Glutamatergic neuron (in vitro differentiated cells): ENCODE measurements at regions not wholly inside any gene's neighbourhood (a gene's known extent, or its start where the extent isn't known, plus 50 kb on each side); places are given as distances from the start of the nearest gene placed in this dataset.

Experiments
- DNase-seq: peaks from one replicate; pipeline ENCODE4 v3.0.0; 2022
- H3K27ac Mint-ChIP-seq: one replicate; pipeline ENCODE4 v1.8.0; 2020; ENCODE audit warnings: mild to moderate bottlenecking, mixed read lengths, inconsistent platforms; ENCODE audit not compliant: unreplicated experiment
- H3K27me3 Mint-ChIP-seq: one replicate; pipeline ENCODE4 v1.8.0; 2020; ENCODE audit warnings: mild to moderate bottlenecking, moderate library complexity, mixed read lengths, inconsistent platforms; ENCODE audit not compliant: unreplicated experiment
- H3K36me3 Mint-ChIP-seq: one replicate; pipeline ENCODE4 v1.8.0; 2020; ENCODE audit warnings: mild to moderate bottlenecking, mixed read lengths, inconsistent platforms; ENCODE audit not compliant: unreplicated experiment
- H3K4me1 Mint-ChIP-seq: one replicate; pipeline ENCODE4 v1.8.0; 2020; ENCODE audit warnings: mild to moderate bottlenecking, low read depth, mixed read lengths, inconsistent platforms; ENCODE audit not compliant: unreplicated experiment
- H3K4me3 Mint-ChIP-seq: one replicate; pipeline ENCODE4 v1.8.0; 2020; ENCODE audit warnings: mild to moderate bottlenecking, mixed read lengths, inconsistent platforms; ENCODE audit not compliant: unreplicated experiment
- H3K9me3 Mint-ChIP-seq: one replicate; pipeline ENCODE4 v1.8.0; 2020; ENCODE audit warnings: mild to moderate bottlenecking, moderate library complexity, mixed read lengths, inconsistent platforms; ENCODE audit not compliant: unreplicated experiment
- CTCF ChIP-seq: fragments of 200-600 bp; sonication (generic); IDR thresholded peaks from one replicate; pipeline ENCODE4 v1.5.0; 2021; ENCODE audit not compliant: partially characterized antibody, unreplicated experiment

DNA sequence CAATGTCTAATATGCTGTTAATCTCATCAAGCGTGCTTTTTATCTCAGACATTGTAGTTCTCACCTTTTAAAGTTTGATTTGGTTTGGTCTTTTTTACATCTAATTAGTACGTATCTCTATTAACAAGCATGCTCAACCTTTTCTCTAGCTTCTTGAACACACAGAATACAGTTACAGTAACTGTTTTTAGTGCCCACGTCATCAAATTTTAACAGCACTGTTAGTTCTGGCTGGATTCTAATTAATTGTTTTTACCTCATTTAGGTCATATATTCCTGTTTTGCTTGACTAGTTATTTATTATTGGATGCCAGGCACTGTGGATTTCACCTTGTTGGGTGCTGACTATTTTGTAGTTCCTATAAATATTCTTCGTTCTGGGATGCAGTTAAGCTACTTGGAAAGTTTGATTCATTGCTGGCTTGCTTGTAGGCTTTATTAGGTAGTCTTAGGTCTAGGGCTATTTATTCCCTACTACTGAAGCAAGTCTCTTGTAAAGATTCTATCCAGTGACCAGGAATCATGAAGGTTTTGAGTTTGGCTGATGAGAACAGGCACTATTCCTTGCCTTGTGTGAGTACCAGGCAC, 263.0 kb downstream of the ETAA1 start:
- Mint-ChIP-seq H3K27ac (no peak overlapping the region), H3K4me1 (no peaks in the 10 kb centered on the region), H3K4me3 (no peak overlapping the region), H3K9me3 (no peaks in the 10 kb centered on the region), H3K27me3 (no peaks in the 10 kb centered on the region), H3K36me3 (no peaks in the 10 kb centered on the region)
- TF ChIP-seq CTCF: no peak
- no peak for DNase-seq

- TF ChIP-seq CTCF: no peak
- Mint-ChIP-seq H3K27ac (no peak overlapping the region), H3K9me3 (no peaks in the 10 kb centered on the region), H3K4me3 (no peak overlapping the region), H3K27me3 (no peaks in the 10 kb centered on the region), H3K36me3 (no peaks in the 10 kb centered on the region), H3K4me1 (no peaks in the 10 kb centered on the region)
- DNase-seq: no peak
Measured at GRCh38 chr2:67660871-67661270, 263.7 kb downstream of the ETAA1 start.

- no peaks in the 10 kb centered on the region for H3K36me3 Mint-ChIP-seq
- no peak overlapping the region for H3K4me3 Mint-ChIP-seq
- no peak for DNase-seq
- no peak overlapping the region for H3K27ac Mint-ChIP-seq
- H3K9me3 Mint-ChIP-seq: no peaks in the 10 kb centered on the region
- no peak for TF ChIP-seq CTCF
- H3K27me3 Mint-ChIP-seq: no peaks in the 10 kb centered on the region
- no peaks in the 10 kb centered on the region for H3K4me1 Mint-ChIP-seq
Measured at GRCh38 chr2:67662222-67662621, 265.1 kb downstream of the ETAA1 start.

- H3K36me3 Mint-ChIP-seq: no peaks in the 10 kb centered on the region
- no peak overlapping the region for H3K4me3 Mint-ChIP-seq
- TF ChIP-seq CTCF: no peak
- H3K27ac Mint-ChIP-seq: no peak overlapping the region
- no peaks in the 10 kb centered on the region for H3K4me1 Mint-ChIP-seq
- no peaks in the 10 kb centered on the region for H3K9me3 Mint-ChIP-seq
- DNase-seq: no peak
- no peaks in the 10 kb centered on the region for H3K27me3 Mint-ChIP-seq
Measured at GRCh38 chr2:67663776-67664175, 266.6 kb downstream of the ETAA1 start.

DNA sequence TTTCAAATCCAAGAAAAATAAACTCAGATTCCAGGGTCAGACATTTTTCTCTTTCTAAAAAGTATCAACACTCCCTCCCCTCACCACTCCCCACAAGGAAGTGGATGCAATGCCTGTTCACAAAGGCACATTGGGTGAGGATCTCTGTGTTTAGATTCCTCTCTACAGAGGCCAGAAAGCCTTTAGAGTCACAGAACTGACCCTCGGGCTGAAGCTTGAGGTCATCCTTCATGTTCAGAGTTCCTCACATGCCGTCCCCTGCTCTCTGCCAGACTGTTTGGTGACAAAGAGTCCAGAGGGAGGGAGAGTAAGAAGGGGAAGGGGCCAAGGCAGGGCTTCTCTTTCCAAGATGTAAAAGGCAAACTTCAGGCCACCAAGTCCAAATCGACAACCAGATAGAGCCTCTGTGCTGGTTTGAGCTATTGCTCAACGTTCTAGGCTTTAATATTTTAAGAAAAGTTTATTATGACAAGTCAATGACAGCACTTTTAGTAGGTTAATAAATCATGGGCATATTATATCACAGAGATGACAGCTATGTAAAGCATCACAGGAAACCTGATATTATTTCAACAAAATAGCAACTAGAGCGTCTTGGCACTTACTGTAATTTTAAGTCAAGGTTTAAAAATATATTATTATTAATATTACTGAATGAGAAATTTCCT, 269.4 kb downstream of the ETAA1 start:
- no peak overlapping the region for H3K4me3 Mint-ChIP-seq
- TF ChIP-seq CTCF: no peak
- DNase-seq: no peak
- H3K27ac Mint-ChIP-seq: no peak overlapping the region
- no peaks in the 10 kb centered on the region for H3K4me1 Mint-ChIP-seq
- H3K9me3 Mint-ChIP-seq: no peaks in the 10 kb centered on the region
- no peaks in the 10 kb centered on the region for H3K27me3 Mint-ChIP-seq
- no peaks in the 10 kb centered on the region for H3K36me3 Mint-ChIP-seq
